Omental fat pad (tissue), 3 donors: ENCODE measurements at regions not wholly inside any gene's neighbourhood (a gene's known extent, or its start where the extent isn't known, plus 50 kb on each side); places are given as distances from the start of the nearest gene placed in this dataset.

Source experiments
- ATAC-seq: fragments of 150-250 bp; one replicate; pipeline ENCODE4 v1.9.1; 2016; ENCODE audit warnings: mild to moderate bottlenecking, moderate library complexity; ENCODE audit not compliant: low FRiP score
- DNase-seq: peaks from one replicate; pipeline ENCODE4 v3.0.0-alpha.2; 2019; ENCODE audit warnings: low spot score
- TF ChIP-seq, protein P1 (sequence below), 3 donors: fragments of 450-650 bp; IDR thresholded peaks; one replicate each; pipeline ENCODE4 v1.5.1; 2016 to 2017; ENCODE audit warnings: antibody characterized with exemption in 3 of 3, mild to moderate bottlenecking in 3 of 3, moderate library complexity in 2 of 3

DNA sequence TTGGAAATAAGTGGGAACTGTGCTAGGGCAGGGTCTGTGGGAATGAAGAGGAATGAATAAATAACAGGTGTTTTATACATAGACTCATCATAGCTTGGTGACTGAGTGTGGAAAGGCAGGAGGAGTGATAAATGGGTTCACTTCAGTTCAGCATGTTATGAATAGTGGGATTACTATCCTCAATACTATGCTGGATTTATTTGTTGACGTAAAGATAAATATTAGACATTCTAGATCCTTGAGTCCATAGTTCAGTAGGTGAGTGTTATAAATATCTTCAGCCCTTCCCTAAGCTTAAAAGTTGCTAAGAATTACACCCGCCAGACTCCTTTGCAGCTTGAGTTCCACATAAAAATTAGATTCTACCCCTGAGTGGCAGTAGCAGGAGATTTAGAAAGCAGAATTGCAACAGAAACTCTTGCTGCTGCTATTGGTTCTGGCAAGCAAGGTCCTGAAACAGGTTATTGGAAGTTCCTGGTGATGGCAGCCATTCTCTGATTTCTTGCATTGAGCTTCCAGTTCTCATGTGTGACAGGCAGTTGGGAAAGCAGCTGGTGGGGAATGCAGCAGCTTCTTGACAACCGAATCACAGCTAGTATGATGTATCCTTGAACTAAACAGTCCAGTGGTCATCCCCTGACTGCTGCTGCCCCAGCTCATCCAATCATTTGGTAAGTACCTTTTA lies 1558.9 kb downstream of the FAM181B start:
- TF ChIP-seq, protein P1, sequence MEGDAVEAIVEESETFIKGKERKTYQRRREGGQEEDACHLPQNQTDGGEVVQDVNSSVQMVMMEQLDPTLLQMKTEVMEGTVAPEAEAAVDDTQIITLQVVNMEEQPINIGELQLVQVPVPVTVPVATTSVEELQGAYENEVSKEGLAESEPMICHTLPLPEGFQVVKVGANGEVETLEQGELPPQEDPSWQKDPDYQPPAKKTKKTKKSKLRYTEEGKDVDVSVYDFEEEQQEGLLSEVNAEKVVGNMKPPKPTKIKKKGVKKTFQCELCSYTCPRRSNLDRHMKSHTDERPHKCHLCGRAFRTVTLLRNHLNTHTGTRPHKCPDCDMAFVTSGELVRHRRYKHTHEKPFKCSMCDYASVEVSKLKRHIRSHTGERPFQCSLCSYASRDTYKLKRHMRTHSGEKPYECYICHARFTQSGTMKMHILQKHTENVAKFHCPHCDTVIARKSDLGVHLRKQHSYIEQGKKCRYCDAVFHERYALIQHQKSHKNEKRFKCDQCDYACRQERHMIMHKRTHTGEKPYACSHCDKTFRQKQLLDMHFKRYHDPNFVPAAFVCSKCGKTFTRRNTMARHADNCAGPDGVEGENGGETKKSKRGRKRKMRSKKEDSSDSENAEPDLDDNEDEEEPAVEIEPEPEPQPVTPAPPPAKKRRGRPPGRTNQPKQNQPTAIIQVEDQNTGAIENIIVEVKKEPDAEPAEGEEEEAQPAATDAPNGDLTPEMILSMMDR (IDR thresholded peaks at IDR 0.05) = no peak
- ATAC-seq = no peak
- DNase-seq = no peak

GRCh38 chr11:81165164-81165563 lies 1568.5 kb downstream of the FAM181B start:
- no peak for ATAC-seq
- TF ChIP-seq, protein P1 (IDR thresholded peaks at IDR 0.05) = no peak
- no peak for DNase-seq

DNA sequence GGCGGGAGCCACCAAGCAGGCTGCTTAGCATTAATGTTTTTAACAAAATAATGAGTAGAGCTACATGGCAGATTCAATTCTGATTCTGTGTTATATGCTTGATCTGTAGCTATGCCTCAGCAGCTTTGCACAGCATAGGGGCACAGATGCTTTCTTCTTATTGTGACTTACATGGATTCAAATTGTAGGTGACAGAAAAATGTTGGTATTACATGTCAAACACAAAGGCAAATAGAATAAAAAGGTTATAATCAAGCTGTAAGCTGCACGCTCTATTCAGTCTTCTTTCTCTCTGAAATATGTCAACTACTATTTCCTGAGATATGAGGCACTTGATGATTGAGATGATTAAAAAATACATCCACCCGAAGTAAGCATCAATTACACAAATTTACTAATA lies 1573.8 kb downstream of the FAM181B start:
- ATAC-seq (no peak), DNase-seq (no peak)
- TF ChIP-seq, protein P1 (IDR thresholded peaks at IDR 0.05) = no peak

- ATAC-seq (no peak), DNase-seq (no peak)
- TF ChIP-seq, protein P1 (IDR thresholded peaks at IDR 0.05) = no peak
Measured at GRCh38 chr11:81135570-81135969, 1598.1 kb downstream of the FAM181B start.

DNA sequence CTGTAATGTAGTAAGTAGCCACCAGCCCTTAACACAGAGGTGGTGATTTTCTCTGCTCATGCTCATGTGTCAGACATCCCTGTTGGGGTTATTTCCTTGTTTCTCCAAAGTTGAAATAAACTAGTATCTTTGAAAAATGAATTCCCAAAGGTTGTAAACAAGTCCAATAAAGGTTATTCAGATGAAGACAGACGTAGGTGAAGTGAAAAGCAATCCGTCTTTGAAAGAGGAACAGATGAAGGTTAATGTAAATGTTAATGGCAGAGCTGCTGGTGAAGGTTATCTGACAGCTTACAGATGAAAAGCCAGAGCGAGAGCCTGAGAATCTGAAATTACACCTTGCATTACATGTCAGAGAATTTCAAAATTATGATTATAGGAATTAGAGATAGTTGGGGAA lies 1604.0 kb downstream of the FAM181B start:
- no peak for ATAC-seq
- no peak for DNase-seq
- TF ChIP-seq, protein P1 (IDR thresholded peaks at IDR 0.05) = no peak

DNA sequence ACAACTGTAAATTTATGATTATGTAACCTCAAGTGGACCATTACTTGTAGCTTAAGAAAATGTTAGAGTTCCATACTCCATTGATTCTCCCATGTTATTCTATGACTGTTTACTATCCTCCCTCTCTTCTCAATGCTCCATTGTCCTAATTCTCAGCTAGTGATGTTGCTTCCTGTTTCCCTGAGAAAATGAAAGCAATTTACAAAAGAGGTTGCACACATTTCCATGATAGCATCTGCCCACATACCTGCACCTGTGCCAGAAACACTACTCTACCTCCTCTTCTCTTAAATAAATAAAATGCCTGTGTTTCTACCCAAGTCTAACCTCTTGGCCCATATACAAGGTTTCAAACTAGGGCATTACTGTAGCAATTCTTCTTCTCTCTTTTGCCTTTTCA lies 1620.9 kb downstream of the FAM181B start:
- TF ChIP-seq, protein P1 (IDR thresholded peaks at IDR 0.05) = no peak

DNA sequence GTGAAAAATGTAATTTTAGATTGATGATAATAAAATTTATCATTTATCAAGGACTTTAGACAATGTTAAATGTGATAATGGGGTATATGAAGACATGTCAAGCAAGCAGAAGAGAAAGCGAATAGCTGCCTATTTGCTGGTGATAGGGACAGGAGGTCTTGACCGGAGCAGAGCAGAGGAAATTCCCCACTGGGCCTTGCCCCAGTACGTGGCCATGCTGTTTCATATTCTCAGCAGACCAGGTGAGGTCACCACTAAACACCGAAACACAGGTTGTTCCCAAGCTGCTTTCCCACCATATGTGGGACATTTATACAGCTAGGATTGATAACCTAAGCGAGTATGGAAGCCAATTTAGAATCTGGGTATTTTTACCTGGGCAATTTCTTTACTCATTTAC lies 1629.6 kb downstream of the FAM181B start:
- TF ChIP-seq, protein P1 (IDR thresholded peaks at IDR 0.05) = no peak
- ATAC-seq (no peak), DNase-seq (no peak)

More for the DNA sequence above, 1620.9 kb downstream of the FAM181B start:
- DNase-seq (no peak), ATAC-seq (no peak)
